ENCODE measurements at regions not wholly inside any gene's neighbourhood (a gene's known extent, or its start where the extent isn't known, plus 50 kb on each side); places are given as distances from the start of the nearest gene placed in this dataset.
A peak's percentile ranks its signal among the peaks of the same experiment; 100 is the strongest.
"Not testable (repeated sequence)": the region's sequence is repeated elsewhere in the genome, so short reads cannot be mapped to it uniquely, and the experiment has no call there.

DNA sequence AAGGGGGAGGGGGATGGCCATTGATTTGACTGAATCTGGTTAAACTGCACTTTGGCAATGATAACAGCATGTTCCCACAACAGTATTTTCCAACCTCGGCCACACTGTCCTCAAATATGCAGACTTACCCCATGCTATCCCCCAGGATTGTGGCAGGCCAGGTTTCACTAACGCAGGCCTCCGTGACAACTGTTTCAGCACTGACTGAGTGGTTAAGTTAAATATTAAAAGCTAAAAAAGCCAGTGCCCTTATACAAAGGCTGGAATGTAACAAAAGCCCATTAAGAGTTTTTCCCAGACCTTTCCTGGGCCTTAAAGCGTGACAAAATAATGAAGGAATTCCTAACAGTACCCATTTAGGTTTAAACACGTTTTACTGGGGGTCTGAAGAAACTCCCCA lies 202.9 kb downstream of the USP25 start:
- no peak for DNase-seq (ENCODE audit: low spot score)

GRCh38 chr21:15935530-15935929 lies 205.7 kb downstream of the USP25 start:
- DNase-seq (ENCODE audit: low spot score) = no peak

- no peak for DNase-seq (ENCODE audit: low spot score)
Observed at GRCh38 chr21:15943009-15943666, 213.4 kb downstream of the USP25 start.

- peak; percentile 3 for DNase-seq (ENCODE audit: low spot score)
Observed at GRCh38 chr21:15947677-15948076, 217.9 kb downstream of the USP25 start.

- no peak for DNase-seq (ENCODE audit: low spot score)
Observed at GRCh38 chr21:15953551-15954116, 223.9 kb downstream of the USP25 start.

GRCh38 chr21:15964236-15964855 lies 234.6 kb downstream of the USP25 start:
- no peak for DNase-seq (ENCODE audit: low spot score)

DNA sequence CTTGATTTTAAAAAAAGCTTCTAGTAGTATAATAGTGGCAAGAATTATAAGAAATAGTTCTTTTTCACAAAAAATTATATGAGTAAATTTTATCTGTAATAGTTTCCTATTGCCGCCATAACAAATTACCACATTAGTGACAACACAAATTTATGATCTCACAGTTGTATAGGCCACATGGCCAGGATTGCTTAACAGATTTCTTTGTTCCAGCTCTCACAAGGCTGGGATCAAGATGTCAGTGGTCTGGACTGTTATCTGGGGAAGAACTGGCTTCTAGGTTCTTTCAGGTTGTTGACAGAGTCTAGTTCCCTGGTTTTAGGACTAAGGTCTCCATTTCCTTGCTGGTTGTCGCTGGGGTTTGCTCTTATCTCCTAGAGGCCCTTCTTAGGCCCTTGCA lies 236.4 kb downstream of the USP25 start:
- DNase-seq (ENCODE audit: low spot score) = peak; percentile 56

DNA sequence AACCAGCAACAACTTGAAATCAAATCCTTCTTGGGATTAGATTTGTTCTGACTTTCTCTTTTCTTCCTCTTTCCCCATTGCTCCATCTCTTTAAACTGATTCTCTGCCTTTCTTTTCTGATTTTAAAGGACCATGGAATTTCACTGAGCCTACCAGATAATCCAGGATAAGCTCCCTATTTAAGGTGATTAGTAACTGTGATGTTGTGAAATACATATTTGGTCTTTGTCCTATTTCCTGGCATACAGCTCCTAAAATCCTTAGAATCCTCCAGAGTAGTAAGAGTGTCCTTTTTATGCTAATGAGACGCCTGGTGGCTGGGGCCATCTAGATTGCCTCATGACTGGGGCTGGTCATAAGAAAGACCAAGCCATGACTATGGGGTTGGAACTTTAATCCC lies 236.9 kb downstream of the USP25 start:
- DNase-seq (ENCODE audit: low spot score) = no peak

GRCh38 chr21:15967661-15968060 lies 237.9 kb downstream of the USP25 start:
- DNase-seq (ENCODE audit: low spot score) = no peak

GRCh38 chr21:15968776-15969310 lies 239.1 kb downstream of the USP25 start:
- DNase-seq (ENCODE audit: low spot score) = no peak

DNA sequence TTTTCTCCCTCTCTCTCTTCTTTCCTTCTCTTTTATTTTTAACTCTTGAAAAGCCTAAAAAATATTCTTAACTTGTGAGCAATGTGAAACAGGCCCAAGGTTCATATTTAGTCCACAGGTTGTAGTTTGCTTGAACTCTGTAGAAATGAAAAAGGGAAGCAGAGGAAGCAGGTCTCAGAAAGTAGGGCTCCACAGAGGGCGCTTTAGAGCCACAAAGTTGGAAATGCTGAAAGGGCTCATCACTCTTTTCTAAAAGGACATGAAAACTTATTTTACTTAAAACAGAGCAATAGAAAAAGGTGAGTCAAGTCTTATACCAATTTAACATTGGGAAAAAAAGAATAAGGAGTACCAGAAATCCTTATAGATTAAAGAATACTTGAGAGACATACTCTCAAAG lies 247.0 kb downstream of the USP25 start:
- no peak for DNase-seq (ENCODE audit: low spot score)

GRCh38 chr21:15978215-15978738 lies 248.5 kb downstream of the USP25 start:
- DNase-seq (ENCODE audit: low spot score) = peak; percentile 75

DNA sequence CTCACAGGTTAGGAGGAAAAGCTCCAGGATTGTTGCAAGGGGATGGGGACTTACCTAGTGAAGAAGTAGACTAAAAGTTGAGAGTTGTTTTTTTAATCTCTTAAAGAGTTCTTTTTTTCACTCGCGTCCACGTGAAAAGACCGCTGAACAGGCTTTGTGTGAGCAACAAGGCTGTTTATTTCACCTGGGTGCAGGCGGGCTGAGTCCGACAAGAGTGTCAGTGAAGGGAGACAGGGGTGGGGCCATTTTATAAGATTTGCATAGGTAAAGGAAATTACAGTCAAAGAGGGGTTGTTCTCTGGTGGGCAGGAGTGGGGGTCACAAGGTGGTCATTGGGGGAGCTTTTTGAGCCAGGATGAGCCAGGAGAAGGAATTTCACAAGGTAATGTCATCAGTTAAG lies 249.7 kb downstream of the USP25 start:
- not testable (repeated sequence) for DNase-seq (ENCODE audit: low spot score)

DNA sequence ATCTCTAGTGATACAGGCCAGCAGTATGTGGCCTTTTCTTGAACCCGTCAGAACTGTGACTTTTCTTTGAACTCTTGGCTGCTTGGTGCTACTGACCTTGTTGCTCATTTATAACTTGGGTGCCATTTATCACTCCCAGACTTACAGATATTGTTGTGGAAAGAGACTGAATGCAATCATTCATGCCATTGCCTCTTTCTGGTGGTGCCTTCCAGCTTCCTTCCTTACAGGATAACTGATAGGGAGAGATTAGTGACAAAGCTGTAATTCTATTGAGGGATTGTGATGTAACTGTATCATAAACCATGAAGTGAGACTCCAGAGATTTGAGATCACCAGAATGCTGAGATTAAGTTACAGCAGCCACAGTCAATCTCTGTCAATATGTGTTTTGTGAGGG lies 256.5 kb downstream of the USP25 start:
- DNase-seq (ENCODE audit: low spot score) = peak; percentile 30

- no peak for DNase-seq (ENCODE audit: low spot score)
Observed at GRCh38 chr21:15992171-15992570, 262.4 kb downstream of the USP25 start.

DNA sequence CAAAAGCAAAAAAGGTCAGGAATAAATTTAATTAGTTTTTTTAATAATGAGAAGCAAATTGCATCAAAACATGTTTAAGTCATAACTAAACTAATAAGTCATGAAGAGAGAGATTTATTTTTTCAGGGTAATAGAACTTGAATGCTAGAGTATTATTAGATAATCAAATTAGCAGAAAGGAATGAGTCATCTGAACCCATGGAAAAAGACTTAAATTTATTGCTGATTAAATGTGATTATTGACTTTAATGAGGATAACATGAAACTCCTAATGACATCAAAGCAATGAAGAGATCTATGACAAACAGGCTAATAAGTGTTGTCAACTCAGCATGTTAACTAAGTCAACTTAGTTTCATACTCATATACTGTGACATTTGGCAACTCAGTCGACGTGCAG lies 264.2 kb downstream of the USP25 start:
- no peak for DNase-seq (ENCODE audit: low spot score)

- no peak for DNase-seq (ENCODE audit: low spot score)
Observed at GRCh38 chr21:15999741-16000140, 270.0 kb downstream of the USP25 start.

DNA sequence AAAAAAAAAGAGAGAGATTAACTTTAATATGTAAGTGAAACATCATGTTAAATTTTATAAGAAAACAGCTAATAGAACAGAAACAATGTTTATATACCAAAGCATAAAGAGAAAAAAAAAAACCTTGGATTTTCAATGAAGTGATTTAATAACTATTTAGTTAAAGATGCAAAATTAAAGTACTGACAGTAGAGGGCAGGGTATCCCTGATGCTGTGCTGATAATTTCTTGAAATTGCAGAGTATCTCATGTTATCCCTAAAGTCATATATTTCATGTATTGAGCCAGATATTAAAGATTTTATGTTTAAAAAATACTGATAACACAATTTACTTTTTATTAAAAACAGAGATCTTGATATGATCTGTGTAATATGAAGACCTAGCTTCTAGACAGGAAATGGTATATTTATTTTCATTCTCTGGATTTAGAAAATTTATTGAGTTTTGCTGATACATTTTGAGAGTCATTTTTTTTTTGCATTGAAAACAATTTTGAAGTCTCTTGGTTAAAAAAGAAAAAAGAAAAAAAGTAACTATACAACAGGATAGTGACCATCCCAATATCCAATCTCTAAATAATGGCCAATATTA lies 273.2 kb downstream of the USP25 start:
- peak; percentile 33 for DNase-seq (ENCODE audit: low spot score)

GRCh38 chr21:16004086-16004485 lies 274.3 kb downstream of the USP25 start:
- no peak for DNase-seq (ENCODE audit: low spot score)

DNA sequence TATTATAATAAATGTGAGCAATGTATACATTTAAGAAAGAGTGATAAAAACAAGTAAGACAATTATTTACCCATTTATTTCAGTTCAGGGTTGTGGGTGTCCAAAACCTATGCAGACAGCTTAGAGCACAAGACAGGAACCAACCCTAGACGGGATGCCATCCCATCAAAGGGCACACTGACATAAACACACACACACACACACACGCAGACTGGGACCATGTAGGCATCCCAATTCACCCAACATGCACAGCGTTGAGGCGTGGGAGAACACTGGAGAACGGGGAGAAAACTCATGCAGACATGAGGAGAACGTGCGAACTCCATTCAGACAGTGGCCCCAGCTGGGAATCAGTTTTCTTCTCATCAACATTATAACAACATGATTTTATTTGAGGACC lies 274.7 kb downstream of the USP25 start:
- no peak for DNase-seq (ENCODE audit: low spot score)

GRCh38 chr21:16005996-16006395 lies 276.2 kb downstream of the USP25 start:
- DNase-seq (ENCODE audit: low spot score) = no peak

DNA sequence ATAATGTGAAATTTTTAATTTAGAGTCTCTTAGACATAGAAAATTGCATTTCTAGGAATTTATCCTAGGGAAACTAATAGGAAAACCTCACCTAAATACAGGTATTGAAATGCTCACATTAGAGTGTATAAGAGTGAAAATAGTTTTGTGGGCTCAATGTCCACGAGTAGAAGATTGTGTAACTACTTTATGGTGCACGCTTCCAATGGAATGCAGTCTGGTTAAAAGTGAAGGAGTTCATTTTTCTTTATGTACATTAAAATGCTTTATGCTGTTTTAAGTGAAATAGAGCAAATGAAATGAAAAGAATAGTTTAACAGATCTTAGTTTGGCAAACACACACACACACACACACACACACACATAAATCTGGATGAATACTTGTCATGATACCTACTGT lies 278.2 kb downstream of the USP25 start:
- DNase-seq (ENCODE audit: low spot score) = peak; percentile 13
